Activated naive CD4-positive, alpha-beta T cell treated with anti-CD3 and anti-CD28 coated beads, Interleukin-2, amount 50 U/mL, for 16 hours (primary cell): ENCODE measurements at regions not wholly inside any gene's neighbourhood (a gene's known extent, or its start where the extent isn't known, plus 50 kb on each side); places are given as distances from the start of the nearest gene placed in this dataset.
"Not testable (repeated sequence)": the region's sequence is repeated elsewhere in the genome, so short reads cannot be mapped to it uniquely, and the experiment has no call there.

Experiments
- DNase-seq: peaks from one replicate; pipeline ENCODE4 v3.0.0-alpha.2; 2020

DNA sequence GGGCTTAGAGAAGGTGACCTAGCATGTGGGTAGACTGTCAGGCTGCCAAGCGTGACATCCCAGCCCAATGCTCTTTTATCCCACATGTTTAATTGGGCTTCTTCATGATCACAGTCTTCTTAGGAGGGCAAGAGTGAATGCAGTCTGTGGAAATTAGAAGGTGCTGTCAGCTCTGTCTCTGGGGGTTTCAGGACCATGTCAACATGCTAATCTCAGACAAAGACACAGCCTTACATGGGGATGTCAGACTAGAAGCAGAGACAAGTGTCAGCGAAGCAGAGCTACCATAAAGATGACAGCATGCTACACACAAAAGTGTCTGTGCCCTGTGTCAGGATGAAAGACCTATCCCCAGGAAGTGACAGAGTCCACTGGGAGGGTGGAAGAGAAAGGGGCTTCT, 120.1 kb upstream of the SLC25A36 start:
- no peak for DNase-seq

DNA sequence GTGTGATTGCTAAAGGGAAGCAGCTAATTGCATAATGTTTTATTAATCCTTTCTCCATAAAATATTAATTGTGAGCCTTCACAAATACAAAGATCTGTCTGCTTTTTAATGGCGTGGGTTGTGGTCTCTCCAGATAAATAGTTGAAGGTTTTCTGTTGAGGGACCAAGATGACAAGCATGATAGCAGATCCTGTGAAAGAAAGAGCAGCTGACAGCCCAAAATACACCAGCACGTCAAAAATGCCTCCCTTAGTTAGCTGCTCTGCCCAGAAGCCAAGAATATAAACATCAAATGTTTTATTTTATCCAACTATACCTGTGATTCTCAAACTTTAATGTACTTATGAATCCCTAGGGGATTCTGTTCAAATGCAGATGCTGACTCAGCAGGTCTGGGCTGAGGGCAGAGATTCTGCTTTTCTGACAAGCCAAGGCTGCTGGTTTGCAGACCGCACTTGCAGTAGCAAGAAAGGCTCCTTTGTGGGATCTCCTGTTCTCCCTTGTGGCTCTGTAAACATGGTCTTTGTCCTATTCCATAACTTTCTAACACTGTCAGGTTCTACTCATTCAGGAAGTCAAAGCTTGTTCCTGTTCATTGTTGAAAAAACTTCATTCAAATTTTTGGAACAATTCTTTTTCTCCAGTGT, 119.1 kb upstream of the SLC25A36 start:
- no peak for DNase-seq

DNA sequence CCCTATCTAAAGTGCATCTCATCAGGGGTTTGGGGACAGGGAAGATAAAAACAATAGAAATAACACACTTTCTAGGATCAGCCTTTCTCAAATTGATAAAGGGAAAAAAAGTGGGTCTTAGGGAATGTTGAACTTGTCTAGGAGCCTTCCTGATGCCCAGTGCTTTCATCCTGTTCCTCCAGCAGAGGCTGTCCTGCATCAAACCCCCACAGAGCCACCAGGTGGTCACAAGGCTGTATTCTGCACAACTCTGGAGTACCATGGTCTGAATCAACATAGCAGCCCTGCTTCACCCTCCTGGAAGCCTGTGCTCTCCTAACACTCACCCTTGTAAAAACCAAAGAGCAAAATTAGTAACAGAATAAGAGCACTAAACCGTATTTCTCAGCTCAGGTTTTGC, 118.5 kb upstream of the SLC25A36 start:
- no peak for DNase-seq

DNA sequence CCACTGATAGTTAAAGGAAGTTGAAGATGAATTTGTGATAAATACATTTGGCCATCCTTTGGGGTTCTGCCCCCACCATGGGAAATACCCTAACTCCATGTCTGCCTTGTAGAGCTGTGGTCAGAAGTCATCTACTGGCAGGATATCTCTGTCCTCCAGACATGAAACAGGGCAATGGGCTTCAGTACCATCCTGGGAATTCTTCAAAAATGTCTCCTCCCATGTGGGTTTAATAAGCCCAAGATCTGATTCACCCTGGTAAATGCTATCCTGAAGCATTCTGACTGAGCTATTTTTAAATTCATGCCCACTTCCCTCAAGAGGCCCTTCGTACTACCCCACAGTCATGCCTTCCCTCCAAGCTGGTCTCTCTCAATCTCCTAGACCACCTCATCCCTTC, 113.7 kb upstream of the SLC25A36 start:
- DNase-seq, result no peak

DNA sequence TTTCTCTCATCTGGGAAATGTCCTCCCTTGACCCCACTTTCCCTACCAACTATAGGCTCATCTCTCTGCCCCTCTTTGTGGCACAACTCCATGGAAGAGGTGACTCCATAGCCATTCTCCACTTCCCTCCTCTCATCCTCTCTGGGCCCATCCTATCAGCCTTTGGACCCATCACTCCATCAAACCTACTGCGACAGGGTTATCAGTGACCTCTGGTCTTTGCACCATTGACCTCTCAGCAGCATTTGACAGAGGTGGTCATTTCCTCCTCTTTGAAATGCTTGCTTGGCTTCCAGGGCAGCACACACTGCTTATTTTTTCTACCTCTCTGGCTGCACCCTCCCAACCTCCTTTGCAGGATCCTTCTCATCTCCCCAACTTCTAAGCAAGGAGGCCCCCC, 113.1 kb upstream of the SLC25A36 start:
- DNase-seq, result no peak

DNA sequence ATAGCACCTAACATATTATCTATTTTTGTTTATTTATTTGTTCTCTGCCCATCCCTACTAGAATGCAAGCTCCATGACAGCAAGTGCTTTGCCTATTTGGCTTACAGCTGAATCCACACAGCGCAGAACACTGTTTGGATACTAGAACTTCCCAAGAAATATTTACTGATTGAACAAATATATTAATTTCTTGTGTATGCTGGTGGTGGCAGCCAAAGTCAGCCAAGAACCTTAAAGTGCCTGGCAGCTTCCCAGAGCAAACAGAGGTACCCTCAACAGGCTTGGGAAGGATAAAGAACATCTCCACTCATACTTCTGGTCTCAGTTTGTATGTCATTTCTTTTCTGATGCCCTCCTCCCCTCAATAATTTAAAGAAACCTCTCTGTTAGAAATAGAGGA, 111.8 kb upstream of the SLC25A36 start:
- no peak for DNase-seq

DNA sequence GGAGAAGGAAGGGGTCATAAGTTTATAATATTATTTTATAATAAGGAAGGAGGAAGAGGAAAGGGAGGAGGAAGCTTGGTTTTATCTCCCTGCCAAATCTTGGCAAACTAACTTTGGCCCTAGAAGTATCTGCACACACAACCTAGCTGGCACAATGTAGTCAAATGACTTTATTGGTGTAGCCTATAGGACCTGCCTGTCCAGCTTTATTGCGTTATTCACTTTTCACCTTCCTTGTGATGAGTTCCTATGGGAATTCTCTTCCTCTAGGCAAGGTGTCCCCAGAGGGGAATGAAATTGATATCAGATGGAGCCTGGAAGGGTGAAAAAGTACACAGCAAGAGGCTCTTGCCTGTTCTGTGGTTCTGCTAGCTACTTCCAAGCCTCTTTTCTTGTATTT, 111.2 kb upstream of the SLC25A36 start:
- DNase-seq, result no peak

DNA sequence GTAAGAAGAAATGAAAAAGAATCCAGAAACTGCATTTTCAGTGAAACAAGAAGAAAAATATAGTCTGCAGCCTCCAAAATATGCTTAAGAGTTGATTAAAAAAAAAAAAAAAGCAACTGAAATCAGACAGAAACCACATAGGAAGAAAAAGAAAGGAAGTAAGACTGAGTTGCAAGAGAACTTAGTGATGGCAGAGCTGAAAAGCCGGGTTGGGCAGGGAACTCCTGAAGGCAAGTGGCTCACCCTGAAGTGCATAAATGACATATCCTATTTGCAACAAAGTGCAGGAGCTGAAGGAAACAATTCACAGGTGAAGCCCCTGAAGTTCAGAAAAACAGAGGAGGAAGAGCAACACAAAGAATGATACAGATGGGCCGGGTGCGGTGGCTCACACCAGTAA, 108.8 kb upstream of the SLC25A36 start:
- no peak for DNase-seq

DNA sequence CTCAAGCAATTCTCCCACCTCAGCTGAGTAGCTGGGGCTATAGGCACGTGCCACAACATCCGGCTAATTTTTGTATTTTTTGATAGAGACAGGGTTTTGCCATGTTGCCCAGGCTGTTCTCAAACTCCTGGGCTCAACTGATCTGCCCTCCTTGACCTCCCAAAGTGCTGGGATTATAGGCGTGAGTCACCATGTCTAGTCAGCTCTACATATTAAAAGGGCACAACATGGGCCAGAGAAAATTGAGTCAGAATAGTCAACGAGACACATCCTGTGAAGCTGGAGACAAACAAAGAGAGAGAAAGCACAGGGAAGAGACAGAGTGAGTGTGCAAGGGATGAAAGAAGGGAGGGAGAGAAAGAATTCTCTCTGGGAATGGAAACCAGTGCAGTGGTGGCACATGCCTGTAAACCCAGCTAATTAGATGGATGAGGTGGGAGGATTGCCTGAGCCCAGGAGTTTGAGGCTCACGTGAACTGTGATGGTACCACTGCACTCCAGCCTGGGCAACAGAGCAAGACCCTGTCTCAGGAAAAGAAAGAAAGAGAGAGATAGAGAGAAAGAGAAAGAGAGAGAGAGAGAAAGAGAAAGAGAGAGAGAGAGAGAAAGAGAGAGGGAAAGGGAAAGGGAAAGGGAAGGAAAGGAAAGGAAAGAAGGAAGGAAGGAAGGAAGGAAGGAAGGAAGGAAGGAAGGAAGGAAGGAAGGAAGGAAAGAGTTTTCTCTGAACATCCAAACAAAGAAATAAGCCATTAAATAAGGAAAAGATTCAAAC, 107.2 kb upstream of the SLC25A36 start:
- no peak for DNase-seq

DNA sequence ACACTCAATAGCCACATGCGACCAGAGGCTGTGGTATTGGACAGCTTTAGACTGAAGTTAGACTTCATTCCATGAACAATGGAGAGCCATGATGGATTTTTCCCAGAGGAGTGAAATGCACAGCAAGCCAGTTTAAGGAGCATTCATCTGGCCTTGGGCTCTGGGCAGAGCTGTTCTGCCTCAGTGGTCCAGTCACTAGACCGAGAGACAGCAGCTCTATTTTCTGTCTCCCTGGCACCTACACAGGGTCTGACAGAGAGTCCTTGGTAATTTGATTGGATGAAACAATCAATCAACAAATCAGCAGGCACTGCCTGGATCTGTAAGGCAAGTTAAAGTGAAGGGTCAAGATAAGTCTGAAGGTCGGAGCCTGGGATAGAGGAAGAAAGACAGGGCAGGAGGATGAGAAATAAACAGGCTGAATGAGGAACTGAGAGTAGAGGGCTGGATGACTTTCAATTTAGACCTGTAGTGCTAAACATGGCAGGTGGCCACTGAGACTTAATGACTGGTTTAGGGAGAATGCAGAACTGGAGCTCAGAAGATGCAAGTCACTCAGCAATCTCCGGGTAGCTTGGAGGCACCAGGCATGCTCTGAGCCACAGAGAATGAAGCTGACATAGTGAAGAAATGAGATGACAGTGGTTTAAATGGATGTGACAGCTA, 98.5 kb upstream of the SLC25A36 start:
- DNase-seq, result no peak

DNA sequence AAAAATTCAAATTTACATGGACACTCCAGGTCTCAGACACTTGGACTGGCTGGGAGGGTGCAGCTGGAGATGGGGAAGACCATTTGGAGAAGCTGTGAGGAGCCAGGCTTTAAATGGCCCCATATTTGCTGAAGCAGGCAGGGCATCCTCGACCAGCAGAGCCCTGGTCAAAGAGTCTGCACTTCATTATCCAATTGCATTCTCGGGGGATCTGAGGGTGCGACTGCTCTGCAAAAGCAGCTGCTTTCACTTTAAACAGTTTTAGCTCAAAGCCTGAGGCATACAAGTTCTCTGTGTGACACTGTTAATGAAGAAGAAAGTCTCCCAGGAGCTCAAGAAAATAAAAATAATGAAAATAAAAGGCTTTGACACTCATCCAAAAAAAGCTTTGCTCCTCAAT, 98.0 kb upstream of the SLC25A36 start:
- DNase-seq, result no peak

DNA sequence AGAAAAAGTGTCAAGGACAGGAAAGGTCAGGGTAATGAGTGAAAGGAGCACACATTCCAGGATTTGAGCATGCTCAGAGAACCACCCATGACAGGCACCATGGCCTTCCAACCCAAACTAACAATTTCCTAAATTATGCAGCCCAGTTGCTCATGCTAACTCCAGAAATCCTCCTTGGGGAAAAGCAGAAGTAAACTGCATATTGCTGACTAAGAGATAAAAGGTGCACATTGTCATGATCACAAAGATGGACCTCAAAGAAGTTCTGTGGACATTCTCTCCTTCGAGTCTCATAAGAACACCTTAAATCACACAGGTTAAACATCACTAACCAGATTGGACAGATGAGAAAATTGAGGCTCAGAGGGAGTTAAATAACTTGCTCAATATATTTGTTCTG, 97.6 kb upstream of the SLC25A36 start:
- DNase-seq, result no peak

DNA sequence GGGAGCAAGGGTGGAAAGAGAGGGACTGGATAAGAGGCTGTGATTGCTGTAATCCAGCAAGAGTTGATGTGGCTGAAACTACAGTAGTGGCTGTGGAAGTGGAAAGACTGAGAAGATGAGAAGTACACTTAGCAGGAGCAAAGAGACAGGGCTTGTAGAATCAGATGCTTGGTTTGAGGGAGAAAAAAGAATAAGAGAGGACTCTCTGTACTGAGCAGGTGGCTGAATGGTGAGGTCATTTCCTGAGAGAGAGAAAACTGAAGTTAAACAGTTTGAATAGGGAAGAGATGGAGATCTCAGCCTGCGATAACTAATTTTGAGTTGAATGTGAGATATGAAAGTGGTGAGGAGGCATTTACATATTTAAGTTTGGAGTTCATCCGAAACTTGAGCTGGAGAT, 95.8 kb upstream of the SLC25A36 start:
- DNase-seq, result no peak

DNA sequence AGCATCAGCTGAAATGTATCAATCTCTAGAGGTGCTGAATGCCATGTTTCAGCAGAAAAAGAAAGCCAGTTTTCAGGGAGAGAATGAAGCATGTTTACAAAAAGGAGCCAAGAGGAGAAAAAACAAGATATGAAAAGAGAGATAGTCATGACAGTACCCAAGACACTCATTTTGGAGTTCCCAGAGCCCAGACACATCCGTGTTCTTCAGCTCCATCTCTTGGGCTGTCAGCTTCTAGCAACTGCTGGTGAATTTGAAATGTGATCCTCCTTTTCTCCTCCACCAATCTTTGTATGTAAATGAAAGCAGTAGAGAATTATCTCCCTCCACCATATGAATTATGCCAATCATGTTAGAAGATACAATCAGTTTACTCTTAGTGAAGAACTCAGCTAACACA, 93.0 kb upstream of the SLC25A36 start:
- DNase-seq, result no peak

DNA sequence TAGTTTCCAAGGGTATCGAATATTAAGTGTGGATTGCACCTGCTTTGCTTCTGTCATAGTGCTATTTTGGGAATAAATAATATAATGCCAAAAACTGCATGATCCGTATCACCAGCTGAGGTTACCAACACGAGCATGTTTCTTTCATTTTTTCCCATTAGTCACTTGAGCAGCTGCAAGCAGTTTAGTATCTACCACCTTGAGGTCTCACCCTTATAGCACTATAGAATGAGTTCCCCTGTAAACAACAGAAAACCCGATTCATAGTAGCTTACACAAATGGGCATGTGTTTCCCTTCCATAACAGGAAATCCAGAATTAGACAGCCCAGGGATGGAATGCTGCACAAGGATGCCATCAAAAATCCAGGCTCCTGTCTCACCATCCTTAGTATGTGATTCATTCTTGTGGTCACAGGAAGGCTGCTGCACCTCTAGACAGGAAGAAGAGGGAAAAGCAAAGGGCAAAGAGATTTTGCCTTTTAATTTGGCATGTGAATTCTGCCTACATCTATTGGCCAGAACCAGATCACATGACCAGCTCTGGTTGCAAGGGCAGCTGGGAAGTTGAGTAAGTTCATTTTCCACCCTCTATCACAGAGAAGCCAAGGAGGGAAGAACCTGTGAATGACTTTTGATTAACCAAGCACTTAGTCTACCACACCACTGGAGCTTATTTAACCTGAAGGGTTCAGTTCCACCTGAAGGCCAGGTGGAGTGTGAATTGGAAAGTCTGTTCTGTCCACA, 91.3 kb upstream of the SLC25A36 start:
- DNase-seq, result no peak

DNA sequence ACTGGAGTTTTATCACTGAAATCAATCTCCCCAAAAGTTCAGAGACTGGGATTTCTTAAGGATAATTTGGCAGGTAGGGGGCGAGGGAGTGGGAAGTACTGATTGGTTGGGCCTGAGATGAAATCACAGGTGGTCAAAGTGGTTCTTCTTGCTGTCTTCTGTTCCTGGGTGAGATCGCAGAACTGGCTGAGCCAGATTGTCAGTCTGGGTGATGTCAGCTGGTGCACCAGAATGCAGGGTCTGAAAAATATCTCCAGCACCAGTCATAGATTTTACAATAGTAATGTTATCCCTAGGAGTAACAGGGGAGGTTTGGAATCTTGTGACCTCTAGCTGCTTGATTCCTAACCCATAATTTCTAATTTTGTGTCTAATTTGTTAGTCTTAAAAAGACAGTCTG, 86.7 kb upstream of the SLC25A36 start:
- no peak for DNase-seq

DNA sequence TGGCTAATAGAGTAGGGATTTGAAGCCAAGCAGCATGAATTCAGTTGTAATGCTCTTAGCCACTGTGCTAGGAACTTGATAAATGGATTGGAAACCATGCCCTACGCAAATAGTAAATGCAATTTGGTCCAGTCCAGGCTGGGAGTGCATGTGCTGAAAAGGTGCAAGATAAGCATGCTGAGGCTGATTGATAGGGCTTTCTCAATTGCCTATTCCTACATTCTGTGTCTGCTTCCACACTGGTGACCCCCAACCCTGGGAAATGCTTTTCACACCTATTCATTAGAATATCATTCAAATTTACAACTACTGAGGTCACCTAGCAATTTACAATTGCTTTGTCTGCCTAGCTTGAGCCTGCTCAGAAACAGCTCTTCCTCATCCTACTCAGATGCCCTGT, 84.7 kb upstream of the SLC25A36 start:
- DNase-seq, result no peak

DNA sequence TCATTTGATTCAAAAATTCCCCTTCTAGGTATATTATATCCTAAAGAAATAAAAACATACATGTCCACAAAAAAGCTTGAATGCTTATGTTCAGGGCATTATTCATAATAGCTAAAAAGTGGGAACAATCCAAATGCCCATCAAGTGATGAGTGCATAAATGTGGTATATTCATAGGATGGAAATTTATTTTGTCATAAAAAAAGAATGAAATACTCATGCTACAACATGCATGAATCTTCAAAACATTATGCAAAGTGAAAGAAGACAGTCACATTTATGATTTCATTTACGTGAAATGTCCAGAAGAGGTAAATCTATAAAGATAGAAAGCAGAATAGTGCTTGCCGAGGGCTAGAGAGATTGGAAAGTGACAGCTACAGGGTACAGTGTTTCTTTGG, 83.6 kb upstream of the SLC25A36 start:
- DNase-seq, result no peak

DNA sequence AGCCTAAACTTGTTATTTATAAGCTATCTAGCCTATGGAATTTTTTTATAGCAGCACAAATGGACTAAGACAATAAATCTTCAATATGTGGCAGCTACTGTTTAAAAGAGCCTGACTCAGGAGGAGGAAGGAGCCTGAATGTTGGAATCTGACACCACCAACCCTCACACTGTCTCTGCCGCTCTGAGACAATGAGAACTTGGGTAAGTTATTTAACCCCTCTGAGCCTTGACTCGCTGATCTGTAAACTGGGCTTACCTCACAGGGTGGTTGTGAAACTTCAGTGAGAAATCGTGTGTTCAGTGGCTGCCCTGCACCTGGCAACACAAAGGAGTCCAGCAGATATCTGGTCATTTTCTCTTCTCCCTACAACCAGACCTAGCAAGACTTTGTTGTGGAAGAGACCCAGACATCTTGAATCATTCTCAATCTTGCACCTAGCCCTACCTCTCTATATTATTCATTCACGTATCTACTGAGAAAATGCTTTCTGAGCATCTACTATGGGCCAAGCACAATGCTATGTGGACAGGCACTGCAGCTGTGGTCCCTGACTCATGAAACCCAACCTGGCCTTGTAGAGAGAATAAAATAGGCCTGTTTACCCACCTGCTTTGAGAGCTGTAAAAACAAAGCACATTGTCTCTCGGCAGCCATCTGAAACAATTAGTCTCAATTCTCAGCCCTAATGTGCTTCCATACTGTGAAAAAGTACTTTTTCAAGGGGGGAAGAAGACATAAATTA, 81.9 kb upstream of the SLC25A36 start:
- DNase-seq, result no peak

DNA sequence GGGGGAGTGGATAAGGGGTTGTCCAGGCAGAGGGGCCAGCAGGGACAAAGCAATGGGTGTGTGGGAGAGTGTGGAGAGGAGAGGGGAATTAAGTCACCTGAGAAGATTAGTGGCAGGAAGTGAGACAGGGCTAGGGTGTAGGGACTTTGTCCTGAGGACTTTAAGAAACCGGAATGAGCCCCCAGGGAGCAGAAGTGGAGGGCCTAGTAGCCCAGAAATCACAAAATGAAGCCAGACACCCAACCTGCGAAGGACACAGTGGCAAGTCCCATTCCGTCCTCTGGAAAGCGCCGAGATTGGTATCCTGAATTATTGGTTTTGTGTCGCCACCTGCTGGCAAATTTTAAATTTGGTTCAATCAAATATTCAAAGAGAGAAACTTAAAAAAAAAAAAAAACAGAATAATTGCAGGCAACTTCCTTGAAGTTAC, 78.0 kb upstream of the SLC25A36 start:
- DNase-seq, result peak; percentile 18

DNA sequence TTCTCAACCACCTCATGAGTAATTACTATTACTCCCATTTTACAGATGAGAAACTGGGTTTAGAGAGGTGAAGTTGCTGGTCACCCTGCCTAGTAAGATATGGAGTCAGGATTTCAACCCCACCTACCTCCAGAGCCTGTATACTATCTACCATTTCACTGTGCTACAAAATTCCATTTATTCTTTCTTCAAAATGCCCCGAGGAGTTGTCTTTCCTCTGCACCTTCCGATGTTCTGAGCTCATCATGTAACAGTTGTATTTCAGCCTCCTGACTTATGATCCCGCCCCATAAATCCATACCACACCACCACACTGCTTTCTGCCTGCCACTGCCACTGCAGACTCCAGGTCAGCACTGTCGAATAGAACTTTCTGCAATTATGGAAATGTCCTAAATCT, 71.3 kb upstream of the SLC25A36 start:
- no peak for DNase-seq

DNA sequence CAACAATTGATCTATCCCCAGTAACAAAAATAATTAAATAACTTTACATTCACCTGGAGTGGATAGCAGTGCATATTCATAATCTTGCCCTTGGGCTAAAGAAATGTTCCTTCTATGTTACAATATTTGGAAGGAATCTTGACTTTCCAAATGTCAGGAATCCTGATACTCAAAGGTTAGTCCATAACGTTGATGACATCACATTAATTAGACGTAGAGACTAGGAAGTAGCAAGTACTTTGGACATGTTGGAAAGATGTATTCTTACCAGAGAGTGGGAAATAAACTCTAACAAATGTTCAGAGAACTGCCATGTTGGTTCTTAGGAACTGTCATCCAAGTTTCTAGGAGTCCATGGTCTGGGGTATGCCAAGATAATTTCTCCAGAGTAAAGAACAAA, 70.6 kb upstream of the SLC25A36 start:
- no peak for DNase-seq

DNA sequence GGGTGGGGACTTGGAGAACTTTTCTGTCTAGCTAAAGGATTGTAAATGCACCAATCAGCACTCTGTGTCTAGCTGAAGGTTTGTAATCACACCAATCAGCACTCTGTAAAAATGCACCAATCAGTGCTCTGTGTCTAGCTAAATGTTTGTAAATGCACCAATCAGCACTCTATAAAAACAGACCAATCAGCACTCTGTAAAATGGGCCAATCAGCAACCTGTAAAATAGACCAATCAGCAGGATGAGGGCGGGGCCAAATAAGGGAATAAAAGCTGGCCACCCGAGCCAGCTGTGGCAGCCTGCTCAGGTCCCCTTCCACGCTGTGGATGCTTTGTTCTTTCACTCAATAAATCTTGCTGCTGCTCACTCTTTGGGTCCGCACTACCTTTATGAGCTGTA, 69.5 kb upstream of the SLC25A36 start:
- not testable (repeated sequence) for DNase-seq
